Bronchial epithelial cell (primary cell): ENCODE measurements at regions not wholly inside any gene's neighbourhood (a gene's known extent, or its start where the extent isn't known, plus 50 kb on each side); places are given as distances from the start of the nearest gene placed in this dataset.

Experiments
- DNase-seq: peaks from one replicate; pipeline ENCODE4 v3.0.0-alpha.2; 2010; ENCODE audit warnings: low read depth
- FAIRE-seq: peaks from 2 replicates; lab custom pipeline; 2011; peaks lifted over from hg19 to GRCh38; lab: Jason Lieb, UNC
- H3K27me3 ChIP-seq: 2 replicates; pipeline ENCODE4 v1.5.1; 2011; ENCODE audit warnings: low read length; ENCODE audit not compliant: control insufficient read depth, insufficient read depth
- H3K36me3 ChIP-seq: 2 replicates; pipeline ENCODE4 v1.5.1; 2011; ENCODE audit warnings: low read length; ENCODE audit not compliant: control insufficient read depth, insufficient read depth
- H3K4me3 ChIP-seq: 2 replicates; pipeline ENCODE4 v1.5.1; 2011; ENCODE audit warnings: mild to moderate bottlenecking, low read depth, low read length, control low read depth
- TF ChIP-seq, protein P1 (sequence below): IDR thresholded peaks from 2 replicates; pipeline ENCODE4 v1.5.1; 2011; ENCODE audit warnings: mild to moderate bottlenecking, moderate library complexity, low read length, control low read depth, inconsistent platforms; ENCODE audit not compliant: insufficient read depth, severe bottlenecking

- TF ChIP-seq, protein P1, sequence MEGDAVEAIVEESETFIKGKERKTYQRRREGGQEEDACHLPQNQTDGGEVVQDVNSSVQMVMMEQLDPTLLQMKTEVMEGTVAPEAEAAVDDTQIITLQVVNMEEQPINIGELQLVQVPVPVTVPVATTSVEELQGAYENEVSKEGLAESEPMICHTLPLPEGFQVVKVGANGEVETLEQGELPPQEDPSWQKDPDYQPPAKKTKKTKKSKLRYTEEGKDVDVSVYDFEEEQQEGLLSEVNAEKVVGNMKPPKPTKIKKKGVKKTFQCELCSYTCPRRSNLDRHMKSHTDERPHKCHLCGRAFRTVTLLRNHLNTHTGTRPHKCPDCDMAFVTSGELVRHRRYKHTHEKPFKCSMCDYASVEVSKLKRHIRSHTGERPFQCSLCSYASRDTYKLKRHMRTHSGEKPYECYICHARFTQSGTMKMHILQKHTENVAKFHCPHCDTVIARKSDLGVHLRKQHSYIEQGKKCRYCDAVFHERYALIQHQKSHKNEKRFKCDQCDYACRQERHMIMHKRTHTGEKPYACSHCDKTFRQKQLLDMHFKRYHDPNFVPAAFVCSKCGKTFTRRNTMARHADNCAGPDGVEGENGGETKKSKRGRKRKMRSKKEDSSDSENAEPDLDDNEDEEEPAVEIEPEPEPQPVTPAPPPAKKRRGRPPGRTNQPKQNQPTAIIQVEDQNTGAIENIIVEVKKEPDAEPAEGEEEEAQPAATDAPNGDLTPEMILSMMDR: no peak
- Histone ChIP-seq H3K27me3 (no peaks in the 10 kb centered on the region), H3K36me3 (no peaks in the 10 kb centered on the region), H3K4me3 (no peak overlapping the region)
- DNase-seq (no peak), FAIRE-seq (no peak)
Measured at GRCh38 chr11:69348414-69349235, 54.7 kb downstream of the MYEOV start.

- Histone ChIP-seq H3K36me3 (no peaks in the 10 kb centered on the region), H3K4me3 (no peak overlapping the region), H3K27me3 (no peaks in the 10 kb centered on the region)
- no peak for DNase-seq
- no peak for FAIRE-seq
- TF ChIP-seq, protein P1: no peak
Measured at GRCh38 chr11:69350040-69350439, 56.1 kb downstream of the MYEOV start.

GRCh38 chr11:69350596-69350995, 56.6 kb downstream of the MYEOV start:
- TF ChIP-seq, protein P1: no peak
- Histone ChIP-seq H3K36me3 (no peaks in the 10 kb centered on the region), H3K4me3 (no peak overlapping the region), H3K27me3 (no peaks in the 10 kb centered on the region)
- DNase-seq (no peak), FAIRE-seq (no peak)

DNA sequence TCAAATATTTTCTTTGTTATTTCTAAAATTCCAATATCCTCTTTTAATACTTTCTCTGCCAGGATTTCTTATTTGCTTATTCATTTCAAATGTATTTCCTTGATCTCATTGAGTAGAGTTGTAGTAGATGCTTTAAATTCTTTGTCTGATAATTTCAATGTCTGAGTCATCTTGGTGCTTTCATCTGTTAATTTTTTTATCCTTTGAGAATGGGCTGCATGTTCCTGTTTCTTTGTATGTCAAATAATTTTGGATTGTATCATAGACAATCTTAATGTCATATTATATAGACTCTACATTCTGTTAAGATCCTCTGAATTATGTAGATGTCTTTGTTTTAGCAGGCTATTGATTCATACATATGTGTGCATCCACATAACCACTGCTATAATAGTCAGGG, 57.5 kb downstream of the MYEOV start:
- TF ChIP-seq, protein P1: no peak
- FAIRE-seq (no peak), DNase-seq (peak; percentile 68)
- no peak overlapping the region for H3K4me3 ChIP-seq
- no peaks in the 10 kb centered on the region for H3K27me3 ChIP-seq
- H3K36me3 ChIP-seq: no peaks in the 10 kb centered on the region

GRCh38 chr11:69352166-69352565, 58.2 kb downstream of the MYEOV start:
- no peak for DNase-seq
- Histone ChIP-seq H3K4me3 (no peak overlapping the region), H3K36me3 (no peaks in the 10 kb centered on the region), H3K27me3 (no peaks in the 10 kb centered on the region)
- FAIRE-seq: no peak
- TF ChIP-seq, protein P1: no peak
